ENCODE measurements at regions not wholly inside any gene's neighbourhood (a gene's known extent, or its start where the extent isn't known, plus 50 kb on each side); places are given as distances from the start of the nearest gene placed in this dataset.

DNA sequence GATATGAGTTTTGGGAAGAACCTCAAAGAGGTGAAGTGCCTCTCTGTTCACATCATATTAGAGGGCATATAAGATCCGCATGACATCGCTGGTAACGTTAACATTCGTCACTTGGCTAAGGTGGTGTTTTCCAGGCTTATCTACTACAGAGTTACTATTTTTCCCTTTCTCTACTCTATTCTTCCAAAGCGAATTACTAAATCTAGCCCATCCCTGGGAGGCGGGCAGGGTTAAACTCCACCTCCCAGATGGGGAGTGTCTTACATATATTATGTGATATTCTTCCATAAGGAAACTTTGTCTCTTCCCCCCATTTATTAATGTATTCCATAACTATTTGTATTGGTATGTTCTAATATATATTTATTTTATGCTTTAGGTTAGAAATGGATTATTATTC, 293.9 kb downstream of the CYRIA start:
- H3K27ac ChIP-seq, result no peak overlapping the region
- no peak for TF ChIP-seq POLR2A (IDR thresholded peaks at IDR 0.05)
- TF ChIP-seq, protein P1, sequence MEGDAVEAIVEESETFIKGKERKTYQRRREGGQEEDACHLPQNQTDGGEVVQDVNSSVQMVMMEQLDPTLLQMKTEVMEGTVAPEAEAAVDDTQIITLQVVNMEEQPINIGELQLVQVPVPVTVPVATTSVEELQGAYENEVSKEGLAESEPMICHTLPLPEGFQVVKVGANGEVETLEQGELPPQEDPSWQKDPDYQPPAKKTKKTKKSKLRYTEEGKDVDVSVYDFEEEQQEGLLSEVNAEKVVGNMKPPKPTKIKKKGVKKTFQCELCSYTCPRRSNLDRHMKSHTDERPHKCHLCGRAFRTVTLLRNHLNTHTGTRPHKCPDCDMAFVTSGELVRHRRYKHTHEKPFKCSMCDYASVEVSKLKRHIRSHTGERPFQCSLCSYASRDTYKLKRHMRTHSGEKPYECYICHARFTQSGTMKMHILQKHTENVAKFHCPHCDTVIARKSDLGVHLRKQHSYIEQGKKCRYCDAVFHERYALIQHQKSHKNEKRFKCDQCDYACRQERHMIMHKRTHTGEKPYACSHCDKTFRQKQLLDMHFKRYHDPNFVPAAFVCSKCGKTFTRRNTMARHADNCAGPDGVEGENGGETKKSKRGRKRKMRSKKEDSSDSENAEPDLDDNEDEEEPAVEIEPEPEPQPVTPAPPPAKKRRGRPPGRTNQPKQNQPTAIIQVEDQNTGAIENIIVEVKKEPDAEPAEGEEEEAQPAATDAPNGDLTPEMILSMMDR (IDR thresholded peaks at IDR 0.05), result no peak
- intact Hi-C loops (cut with DNase I; ENCODE audit: low total_unique reads), result no loop called here
- H3K36me3 ChIP-seq (ENCODE audit: low read depth, missing control alignments), result no peaks in the 10 kb centered on the region
- DNase-seq, result no peak
- no peak overlapping the region for H3K4me3 ChIP-seq
- no peaks in the 10 kb centered on the region for H3K9me3 ChIP-seq
- H3K4me1 ChIP-seq, result no peaks in the 10 kb centered on the region
- 92% methylated on average over 6 of the region's 6 CpGs for WGBS, 2 donors
- no peaks in the 10 kb centered on the region for H3K27me3 ChIP-seq

DNA sequence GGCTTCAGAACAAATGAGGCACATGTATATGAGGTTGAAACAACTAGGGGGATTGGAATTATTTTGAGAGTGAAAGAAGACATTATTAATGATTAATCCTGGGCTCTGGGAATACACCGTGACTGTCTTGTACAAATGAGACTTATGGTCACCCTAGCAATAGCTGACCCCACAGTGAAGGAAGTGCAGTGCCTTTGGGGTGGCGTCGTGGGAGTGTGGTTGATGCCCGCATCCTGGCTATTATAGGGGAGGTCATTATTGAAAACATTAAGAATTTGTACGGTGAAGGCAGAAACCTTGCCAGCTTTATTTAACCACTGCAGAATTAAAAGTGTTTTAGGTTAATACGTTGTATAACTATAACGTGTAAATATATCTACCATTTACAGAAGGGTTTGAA, 296.7 kb downstream of the CYRIA start:
- Histone ChIP-seq H3K27me3 (no peaks in the 10 kb centered on the region), H3K4me3 (no peak overlapping the region), H3K4me1 (no peaks in the 10 kb centered on the region), H3K27ac (no peak overlapping the region), H3K9me3 (no peaks in the 10 kb centered on the region), H3K36me3 (ENCODE audit: low read depth, missing control alignments) (no peaks in the 10 kb centered on the region)
- TF ChIP-seq, protein P1 (IDR thresholded peaks at IDR 0.05), result no peak
- TF ChIP-seq POLR2A (IDR thresholded peaks at IDR 0.05), result no peak
- intact Hi-C loops (cut with DNase I; ENCODE audit: low total_unique reads), result no loop called here
- no peak for DNase-seq
- 92 to 94% methylated on average over 7 of the region's 7 CpGs for WGBS, 2 donors

DNA sequence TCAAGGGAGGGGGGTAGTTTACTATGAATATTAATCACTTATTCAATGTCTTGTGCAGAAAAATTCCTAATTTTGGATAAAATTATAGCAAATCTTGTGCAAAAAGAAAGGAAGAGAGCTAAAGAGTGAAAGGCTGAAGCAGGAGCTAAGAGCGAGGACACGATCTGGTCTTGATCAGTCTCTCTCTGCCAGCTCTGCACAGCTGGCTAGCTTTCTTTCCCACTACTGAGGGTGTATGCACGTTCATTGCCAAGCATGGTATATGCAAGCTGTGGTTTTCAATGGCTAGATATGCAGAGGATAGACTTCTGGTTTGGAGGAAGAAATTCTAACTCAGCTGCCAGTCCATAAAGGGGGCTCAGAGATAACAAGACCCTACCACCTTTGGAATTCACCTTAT, 297.3 kb downstream of the CYRIA start:
- DNase-seq, result no peak
- TF ChIP-seq, protein P1 (IDR thresholded peaks at IDR 0.05), result no peak
- TF ChIP-seq POLR2A (IDR thresholded peaks at IDR 0.05), result no peak
- Histone ChIP-seq H3K4me3 (no peak overlapping the region), H3K36me3 (ENCODE audit: low read depth, missing control alignments) (no peaks in the 10 kb centered on the region), H3K27me3 (no peaks in the 10 kb centered on the region), H3K4me1 (no peaks in the 10 kb centered on the region), H3K27ac (no peak overlapping the region), H3K9me3 (no peaks in the 10 kb centered on the region)
- intact Hi-C loops (cut with DNase I; ENCODE audit: low total_unique reads), result no loop called here
- WGBS, 2 donors, result 73 to 96% methylated on average over 3 of the region's 3 CpGs

DNA sequence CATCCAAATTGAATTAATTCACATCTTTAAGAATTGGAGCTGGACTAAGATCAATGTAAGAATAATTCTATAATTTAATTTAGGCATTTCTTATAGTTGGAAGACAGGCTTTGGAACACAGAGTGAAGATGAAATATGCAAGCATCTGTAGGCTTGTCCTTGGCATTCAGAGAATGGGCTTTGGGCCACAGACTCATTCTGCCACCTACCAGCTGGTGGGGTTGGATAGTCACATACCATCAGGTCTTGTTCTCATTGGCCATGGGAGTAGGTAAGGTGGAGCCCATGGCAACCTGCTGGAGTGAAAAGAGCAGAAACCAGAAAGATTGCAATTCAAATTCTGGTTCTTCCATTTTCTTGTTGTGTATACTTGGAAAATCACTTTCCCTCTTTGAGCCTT, 300.3 kb downstream of the CYRIA start:
- Histone ChIP-seq H3K36me3 (ENCODE audit: low read depth, missing control alignments) (no peaks in the 10 kb centered on the region), H3K27ac (no peak overlapping the region), H3K4me1 (no peaks in the 10 kb centered on the region), H3K9me3 (no peaks in the 10 kb centered on the region), H3K4me3 (no peak overlapping the region), H3K27me3 (no peaks in the 10 kb centered on the region)
- no peak for TF ChIP-seq POLR2A (IDR thresholded peaks at IDR 0.05)
- TF ChIP-seq, protein P1 (IDR thresholded peaks at IDR 0.05), result no peak
- intact Hi-C loops (cut with DNase I; ENCODE audit: low total_unique reads), result no loop called here
- DNase-seq, result no peak

DNA sequence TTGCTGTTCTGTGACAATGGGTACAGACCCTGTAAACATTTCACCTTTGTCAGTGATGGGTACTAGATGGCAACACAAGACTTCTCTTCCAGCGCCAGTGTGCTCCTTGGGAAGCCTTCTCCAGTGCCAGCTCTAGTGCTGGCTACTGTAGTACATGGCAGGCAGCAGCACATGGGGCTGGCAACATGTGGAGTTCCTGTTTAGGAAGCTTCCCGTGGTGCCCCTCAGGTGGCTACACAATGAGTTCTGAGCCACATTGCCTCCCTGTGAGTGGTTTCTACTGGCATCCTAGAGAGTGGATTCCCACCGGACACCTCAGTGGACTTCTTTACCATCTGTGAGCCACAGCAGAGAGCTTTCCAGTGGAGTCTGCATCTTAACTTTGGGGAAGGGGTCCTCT, 302.1 kb downstream of the CYRIA start:
- Histone ChIP-seq H3K27me3 (no peaks in the 10 kb centered on the region), H3K27ac (no peak overlapping the region), H3K4me1 (no peaks in the 10 kb centered on the region), H3K36me3 (ENCODE audit: low read depth, missing control alignments) (no peaks in the 10 kb centered on the region), H3K9me3 (no peaks in the 10 kb centered on the region), H3K4me3 (no peak overlapping the region)
- DNase-seq, result no peak
- no peak for TF ChIP-seq POLR2A (IDR thresholded peaks at IDR 0.05)
- TF ChIP-seq, protein P1 (IDR thresholded peaks at IDR 0.05), result no peak
- intact Hi-C loops (cut with DNase I; ENCODE audit: low total_unique reads), result no loop called here
- WGBS, 2 donors, result 85 to 100% methylated on average over 1 to 3 of the region's 3 CpGs
